ENCODE measurements at regions not wholly inside any gene's neighbourhood (a gene's known extent, or its start where the extent isn't known, plus 50 kb on each side); places are given as distances from the start of the nearest gene placed in this dataset.

DNA sequence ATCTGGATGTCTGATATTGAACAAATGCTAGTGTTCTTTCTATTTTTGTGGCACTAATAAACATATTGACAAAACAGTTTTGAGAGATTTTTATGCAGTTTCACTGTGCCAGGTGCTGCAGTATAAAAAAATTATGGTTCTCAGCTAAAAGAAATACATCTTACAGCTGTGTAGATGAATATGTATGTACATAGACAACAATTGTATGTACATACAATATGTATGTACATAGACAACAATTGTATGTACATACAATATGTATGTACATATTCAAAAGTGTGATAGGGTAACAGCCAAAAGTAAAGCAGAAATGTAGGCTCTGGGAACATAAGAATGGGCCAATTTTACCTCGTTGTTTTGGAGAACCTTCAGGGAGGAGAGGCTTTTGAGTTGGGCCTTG lies 390.0 kb upstream of the RPS6KA3 start:
- Mint-ChIP-seq H3K36me3 (ENCODE audit: insufficient read depth, unreplicated experiment) (no peaks in the 10 kb centered on the region), H3K27ac (ENCODE audit: unreplicated experiment) (no peak overlapping the region), H3K4me3 (ENCODE audit: low read depth, unreplicated experiment) (no peak overlapping the region), H3K9me3 (ENCODE audit: low read depth, unreplicated experiment) (no peaks in the 10 kb centered on the region), H3K27me3 (ENCODE audit: unreplicated experiment) (no peaks in the 10 kb centered on the region), H3K4me1 (ENCODE audit: low read depth, unreplicated experiment) (no peaks in the 10 kb centered on the region)
- BruUV-seq (replicated peaks), result no TSS peak
- DNase-seq, result no peak
- CTCF ChIA-PET, result no interaction called here
- TF ChIP-seq CTCF (IDR thresholded peaks at IDR 0.05; ENCODE audit: unreplicated experiment), result no peak
- intact Hi-C loops (cut with micrococcal nuclease; ENCODE audit: unreplicated experiment), result no loop called here

DNA sequence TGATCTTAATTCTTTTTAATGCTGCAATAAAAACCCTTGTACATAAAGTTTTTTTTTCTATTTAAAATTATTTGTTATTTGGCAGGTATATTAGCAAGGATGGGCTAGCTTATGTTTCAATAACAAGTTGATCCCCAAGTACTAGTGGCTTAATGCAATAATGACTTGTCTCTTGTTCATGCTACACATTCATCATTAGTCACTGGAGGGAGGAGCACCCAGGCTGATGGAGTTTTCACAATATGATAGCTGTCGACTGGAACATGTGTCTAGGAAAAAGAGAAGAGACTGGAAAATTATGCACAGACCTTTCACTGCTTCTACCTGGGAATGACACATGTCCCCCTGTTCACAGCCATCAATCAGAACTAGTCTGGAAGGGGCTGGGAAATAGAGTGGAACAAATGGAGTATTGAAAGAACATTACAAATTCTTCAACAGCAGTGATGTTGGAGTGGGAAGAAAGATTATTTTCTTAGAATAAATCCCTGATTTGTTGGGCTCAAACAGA lies 387.9 kb upstream of the RPS6KA3 start:
- CTCF ChIA-PET, result no interaction called here
- Mint-ChIP-seq H3K9me3 (ENCODE audit: low read depth, unreplicated experiment) (no peaks in the 10 kb centered on the region), H3K4me1 (ENCODE audit: low read depth, unreplicated experiment) (no peaks in the 10 kb centered on the region), H3K27me3 (ENCODE audit: unreplicated experiment) (no peaks in the 10 kb centered on the region), H3K36me3 (ENCODE audit: insufficient read depth, unreplicated experiment) (no peaks in the 10 kb centered on the region), H3K4me3 (ENCODE audit: low read depth, unreplicated experiment) (no peak overlapping the region), H3K27ac (ENCODE audit: unreplicated experiment) (no peak overlapping the region)
- BruUV-seq (replicated peaks), result no TSS peak
- no peak for DNase-seq
- intact Hi-C loops (cut with micrococcal nuclease; ENCODE audit: unreplicated experiment), result no loop called here
- no peak for TF ChIP-seq CTCF (IDR thresholded peaks at IDR 0.05; ENCODE audit: unreplicated experiment)

GRCh38 chrX:20653070-20653469 lies 386.4 kb upstream of the RPS6KA3 start:
- intact Hi-C loops (cut with micrococcal nuclease; ENCODE audit: unreplicated experiment), result no loop called here
- DNase-seq, result no peak

DNA sequence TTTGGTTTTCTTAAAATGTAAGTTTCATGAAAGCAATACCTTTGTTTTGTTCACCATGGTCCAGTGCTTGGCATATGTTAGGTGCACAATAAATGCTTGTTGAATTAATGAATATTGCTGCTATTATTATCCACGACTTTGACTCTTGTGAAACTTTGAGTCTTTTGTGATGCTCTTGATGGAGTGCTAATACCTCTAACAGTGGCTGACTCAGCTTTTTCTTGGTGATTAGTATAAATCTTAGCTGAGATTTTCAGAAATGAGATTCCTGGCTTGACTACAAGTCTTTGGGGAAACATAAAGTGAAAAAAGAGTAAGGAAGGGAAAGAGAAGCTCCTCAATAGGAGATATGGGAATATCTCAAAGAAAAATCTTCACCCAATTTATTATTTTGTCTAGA lies 375.2 kb upstream of the RPS6KA3 start:
- intact Hi-C loops (cut with micrococcal nuclease; ENCODE audit: unreplicated experiment), result no loop called here
- Mint-ChIP-seq H3K9me3 (ENCODE audit: low read depth, unreplicated experiment) (no peaks in the 10 kb centered on the region), H3K36me3 (ENCODE audit: insufficient read depth, unreplicated experiment) (no peaks in the 10 kb centered on the region), H3K4me3 (ENCODE audit: low read depth, unreplicated experiment) (no peak overlapping the region), H3K4me1 (ENCODE audit: low read depth, unreplicated experiment) (no peaks in the 10 kb centered on the region), H3K27me3 (ENCODE audit: unreplicated experiment) (no peaks in the 10 kb centered on the region), H3K27ac (ENCODE audit: unreplicated experiment) (no peak overlapping the region)
- BruUV-seq (replicated peaks), result no TSS peak
- CTCF ChIA-PET, result no interaction called here
- no peak for TF ChIP-seq CTCF (IDR thresholded peaks at IDR 0.05; ENCODE audit: unreplicated experiment)
- no peak for DNase-seq

More at GRCh38 chrX:20653070-20653469, 386.4 kb upstream of the RPS6KA3 start:
- H3K36me3 Mint-ChIP-seq (ENCODE audit: insufficient read depth, unreplicated experiment), result no peaks in the 10 kb centered on the region
- no peaks in the 10 kb centered on the region for H3K4me1 Mint-ChIP-seq (ENCODE audit: low read depth, unreplicated experiment)
- H3K27me3 Mint-ChIP-seq (ENCODE audit: unreplicated experiment), result no peaks in the 10 kb centered on the region
- CTCF ChIA-PET, result no interaction called here
- TF ChIP-seq CTCF (IDR thresholded peaks at IDR 0.05; ENCODE audit: unreplicated experiment), result no peak
- H3K27ac Mint-ChIP-seq (ENCODE audit: unreplicated experiment), result no peak overlapping the region
- no TSS peak for BruUV-seq (replicated peaks)
- H3K4me3 Mint-ChIP-seq (ENCODE audit: low read depth, unreplicated experiment), result no peak overlapping the region
- H3K9me3 Mint-ChIP-seq (ENCODE audit: low read depth, unreplicated experiment), result no peaks in the 10 kb centered on the region
